IMR-90 (cell line): ENCODE measurements at regions not wholly inside any gene's neighbourhood (a gene's known extent, or its start where the extent isn't known, plus 50 kb on each side); places are given as distances from the start of the nearest gene placed in this dataset.

Source experiments
- ATAC-seq: fragments of 200-7000 bp; cut with Tn5 transposase; 2 replicates; pipeline ENCODE4 v1.9.1; 2020; ENCODE audit warnings: low read depth, mild to moderate bottlenecking, moderate library complexity
- BruUV-seq: library from RNA; stranded (reverse); fragments of 400-500 nt; replicated peaks from 2 replicates; lab custom pipeline; 2021; lab: Mats Ljungman, UMichigan
- CTCF ChIA-PET: fragments of 300-600 bp; formaldehyde crosslinking; extraction: SDS; loops from one replicate; lab custom pipeline; 2021; ENCODE audit warnings: antibody characterized with exemption; lab: Yijun Ruan, JAX
- POLR2A ChIA-PET: fragments of 300-600 bp; sonication (Branson Sonifier 250); formaldehyde crosslinking; loops from one replicate; lab custom pipeline; 2022; ENCODE audit warnings: antibody characterized with exemption; ENCODE audit not compliant: unreplicated experiment; lab: Charles Lee
- DNase-seq: peaks from one replicate; pipeline ENCODE4 v3.0.0; 2013
- H2AFZ ChIP-seq: replicated peaks from 2 replicates; pipeline ENCODE3; 2013; ENCODE audit warnings: low read length, mild to moderate bottlenecking; ENCODE audit not compliant: poor library complexity
- H2AK5ac ChIP-seq: 2 replicates; pipeline ENCODE4 v1.6.1; 2013; ENCODE audit warnings: low read depth, low read length, inconsistent platforms
- H2AK9ac ChIP-seq: replicated peaks from 2 replicates; pipeline ENCODE3; 2013; ENCODE audit warnings: mild to moderate bottlenecking, low read depth, low read length, moderate library complexity; ENCODE audit not compliant: poor library complexity
- H2BK120ac ChIP-seq: 2 replicates; pipeline ENCODE4 v1.6.1; 2013; ENCODE audit warnings: low read depth, low read length, inconsistent platforms
- H2BK15ac ChIP-seq: 3 replicates; pipeline ENCODE4 v1.6.1; 2013; ENCODE audit warnings: low read depth, low read length, inconsistent platforms
- H2BK20ac ChIP-seq: 2 replicates; pipeline ENCODE4 v1.6.1; 2013; ENCODE audit warnings: low read depth, mild to moderate bottlenecking, inconsistent platforms, low read length, moderate library complexity
- H2BK5ac ChIP-seq: 2 replicates; pipeline ENCODE4 v1.6.1; 2013; ENCODE audit warnings: mild to moderate bottlenecking, low read depth, low read length, inconsistent platforms; ENCODE audit not compliant: poor library complexity, severe bottlenecking
- H3K14ac ChIP-seq: replicated peaks from 2 replicates; pipeline ENCODE4 v1.6.1; 2013; ENCODE audit warnings: low read depth, low read length, inconsistent platforms
- H3K18ac ChIP-seq: 2 replicates; pipeline ENCODE4 v1.6.1; 2013; ENCODE audit warnings: low read depth, low read length, control low read depth
- H3K23ac ChIP-seq: 2 replicates; pipeline ENCODE4 v1.6.1; 2013; ENCODE audit warnings: low read depth, low read length, inconsistent platforms
- H3K27ac ChIP-seq: 2 replicates; pipeline ENCODE4 v1.5.1; 2013; ENCODE audit warnings: mild to moderate bottlenecking, control low read depth, low read length; ENCODE audit not compliant: insufficient read depth
- H3K27me3 ChIP-seq: 2 replicates; pipeline ENCODE4 v1.6.1; 2013; ENCODE audit warnings: low read length; ENCODE audit not compliant: control insufficient read depth, insufficient read depth
- H3K36me3 ChIP-seq: 2 replicates; pipeline ENCODE4 v1.6.1; 2013; ENCODE audit warnings: low read length, mixed read lengths; ENCODE audit not compliant: control insufficient read depth, insufficient read depth
- H3K4ac ChIP-seq: 2 replicates; pipeline ENCODE4 v1.6.1; 2013; ENCODE audit warnings: low read depth, low read length, inconsistent platforms
- H3K4me1 ChIP-seq: 2 replicates; pipeline ENCODE4 v1.6.1; 2013; ENCODE audit warnings: low read length, mixed read lengths; ENCODE audit not compliant: control insufficient read depth, insufficient read depth
- H3K4me2 ChIP-seq: 2 replicates; pipeline ENCODE4 v1.6.1; 2013; ENCODE audit warnings: low read depth, mild to moderate bottlenecking, control low read depth, low read length, moderate library complexity
- H3K4me3 ChIP-seq: 2 replicates; pipeline ENCODE4 v1.5.1; 2013; ENCODE audit warnings: low read depth, mild to moderate bottlenecking, control low read depth, low read length, moderate library complexity; ENCODE audit not compliant: insufficient read depth
- H3K56ac ChIP-seq: 2 replicates; pipeline ENCODE4 v1.6.1; 2013; ENCODE audit warnings: low read length, inconsistent platforms; ENCODE audit not compliant: insufficient read depth; ENCODE audit errors: extremely low read depth
- H3K79me1 ChIP-seq, 2 experiments: 2 replicates each; pipeline ENCODE4 v1.6.1; 2013; ENCODE audit warnings: low read length in 2 of 2, inconsistent platforms in 1 of 2, low read depth in 1 of 2
- H3K9ac ChIP-seq: 2 replicates; pipeline ENCODE4 v1.6.1; 2013; ENCODE audit warnings: low read depth, low read length, control low read depth
- H3K9me1 ChIP-seq: 2 replicates; pipeline ENCODE4 v1.6.1; 2013; ENCODE audit warnings: low read length, inconsistent platforms; ENCODE audit not compliant: insufficient read depth
- H3K9me3 ChIP-seq: 2 replicates; pipeline ENCODE4 v1.6.1; 2013; ENCODE audit warnings: low read length; ENCODE audit not compliant: control insufficient read depth, insufficient read depth
- H4K20me1 ChIP-seq: 2 replicates; pipeline ENCODE4 v1.6.1; 2013; ENCODE audit warnings: low read length, inconsistent platforms; ENCODE audit not compliant: insufficient read depth
- H4K5ac ChIP-seq: 2 replicates; pipeline ENCODE4 v1.6.1; 2013; ENCODE audit warnings: mild to moderate bottlenecking, low read depth, low read length, control low read depth
- H4K8ac ChIP-seq, 2 experiments: 2 replicates each; pipeline ENCODE4 v1.6.1; 2013; ENCODE audit warnings: low read depth in 2 of 2, low read length in 2 of 2, control low read depth in 1 of 2, inconsistent platforms in 1 of 2
- H4K91ac ChIP-seq: 2 replicates; pipeline ENCODE4 v1.6.1; 2013; ENCODE audit warnings: low read depth, low read length, inconsistent platforms; ENCODE audit not compliant: insufficient read depth
- BHLHE40 ChIP-seq: fragments of 150-350 bp; IDR thresholded peaks from 2 replicates; pipeline ENCODE4 v1.6.1; 2016; ENCODE audit warnings: mild to moderate bottlenecking, low read depth, low read length
- CEBPB ChIP-seq: IDR thresholded peaks from 2 replicates; pipeline ENCODE4 v1.6.1; 2012; ENCODE audit warnings: low read depth, low read length, improper control_type of control experiment
- ELK1 ChIP-seq: fragments of 150-350 bp; IDR thresholded peaks from 2 replicates; pipeline ENCODE4 v1.6.1; 2016; ENCODE audit warnings: low read depth, mild to moderate bottlenecking, low read length, moderate library complexity, borderline replicate concordance
- FOS ChIP-seq: fragments of 150-350 bp; IDR thresholded peaks from 2 replicates; pipeline ENCODE4 v1.6.1; 2016; ENCODE audit warnings: low read depth, low read length
- MAFK ChIP-seq: IDR thresholded peaks from 2 replicates; pipeline ENCODE4 v1.6.1; 2012; ENCODE audit warnings: low read depth, low read length, improper control_type of control experiment
- MAZ ChIP-seq: IDR thresholded peaks from 2 replicates; pipeline ENCODE4 v1.6.1; 2012; ENCODE audit warnings: low read depth, mild to moderate bottlenecking, low read length, improper control_type of control experiment, moderate library complexity, borderline replicate concordance
- MXI1 ChIP-seq: IDR thresholded peaks from 2 replicates; pipeline ENCODE4 v1.6.1; 2012; ENCODE audit warnings: low read depth, mild to moderate bottlenecking, low read length, moderate library complexity, borderline replicate concordance
- POLR2A ChIP-seq: IDR thresholded peaks from 2 replicates; pipeline ENCODE4 v1.6.1; 2012; ENCODE audit warnings: mild to moderate bottlenecking, low read depth, low read length
- RAD21 ChIP-seq: IDR thresholded peaks from 2 replicates; pipeline ENCODE4 v1.6.1; 2012; ENCODE audit warnings: low read length, improper control_type of control experiment
- RCOR1 ChIP-seq: IDR thresholded peaks from 2 replicates; pipeline ENCODE4 v1.6.1; 2012; ENCODE audit warnings: mild to moderate bottlenecking, low read length, improper control_type of control experiment; ENCODE audit not compliant: insufficient replicate concordance
- RFX5 ChIP-seq: IDR thresholded peaks from 2 replicates; pipeline ENCODE4 v1.8.0; 2012; ENCODE audit warnings: low read depth, mild to moderate bottlenecking, low read length, moderate library complexity
- SMC3 ChIP-seq: fragments of 150-350 bp; IDR thresholded peaks from 2 replicates; pipeline ENCODE4 v1.6.1; 2016; ENCODE audit warnings: low read depth, mild to moderate bottlenecking, antibody characterized with exemption, low read length, moderate library complexity
- WGBS, 2 experiments: methylation state at CpG; one replicate each; pipeline versions ENCODE4 v1.1.5 to v1.1.7; 2013; ENCODE audit warnings: missing lambda C conversion rate in 2 of 2; ENCODE audit not compliant: insufficient read length in 1 of 2; ENCODE audit errors: extremely low coverage in 2 of 2; 5-methylcytosine and 5-hydroxymethylcytosine counted together
- dilution Hi-C: fragments of 300-500 bp; cut with HindIII; formaldehyde crosslinking; loops from one replicate; pipeline ENCODE4 v1.14.3; 2018; ENCODE audit warnings: low sequenced_read_pairs; ENCODE audit not compliant: unreplicated experiment
- in situ Hi-C: fragments of 300-500 bp; cut with MboI; formaldehyde crosslinking; loops from 3 replicates; pipeline ENCODE4 v1.14.3; 2019; ENCODE audit warnings: low sequenced_read_pairs, inconsistent platforms, mixed read lengths
- intact Hi-C: fragments of 100-400 bp; cut with micrococcal nuclease; formaldehyde crosslinking; loops from 2 replicates; pipeline ENCODE4 v1.10.0; 2022
- TF ChIP-seq, protein P1 (sequence below): fragments of 150-350 bp; IDR thresholded peaks from 2 replicates; pipeline ENCODE4 v1.6.1; 2017; ENCODE audit warnings: mild to moderate bottlenecking, antibody characterized with exemption, low read length, low read depth

DNA sequence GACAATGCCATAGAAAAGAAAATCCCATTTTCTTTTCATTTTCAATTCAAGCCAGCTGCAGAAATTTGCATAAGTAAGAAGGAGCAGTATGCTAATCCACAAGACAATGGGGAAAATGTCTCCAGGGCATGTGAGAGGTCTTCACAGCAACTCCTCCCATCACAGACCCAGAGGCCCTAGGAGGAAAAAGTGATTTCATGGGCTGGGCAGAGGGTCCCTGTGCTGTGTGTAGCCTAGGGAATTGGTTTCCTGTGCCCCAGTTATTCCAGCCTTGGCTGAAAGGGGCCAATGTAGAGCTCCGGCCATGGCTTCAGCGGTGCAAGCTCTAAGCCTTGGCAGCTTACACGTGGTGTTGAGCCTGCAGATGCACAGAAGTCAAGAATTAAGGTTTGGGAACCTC lies 211.4 kb downstream of the CCDC59 start:
- ATAC-seq: no peak
- no peaks in the 10 kb centered on the region for H3K9me1 ChIP-seq
- no peaks in the 10 kb centered on the region for H3K4me1 ChIP-seq
- POLR2A ChIA-PET: no interaction called here
- CTCF ChIA-PET: no interaction called here
- H2AK9ac ChIP-seq: no peak overlapping the region
- no peak overlapping the region for H3K18ac ChIP-seq
- H3K23ac ChIP-seq: no peak overlapping the region
- H3K14ac ChIP-seq: no peak overlapping the region
- TF ChIP-seq ELK1: no peak
- TF ChIP-seq RAD21: no peak
- TF ChIP-seq MAZ: no peak
- no peak for TF ChIP-seq CEBPB
- no peak for TF ChIP-seq MXI1
- no peak for TF ChIP-seq RFX5
- no peak for TF ChIP-seq BHLHE40
- no peak for TF ChIP-seq POLR2A
- no peak for TF ChIP-seq FOS
- no peak for TF ChIP-seq MAFK
- TF ChIP-seq, protein P1, sequence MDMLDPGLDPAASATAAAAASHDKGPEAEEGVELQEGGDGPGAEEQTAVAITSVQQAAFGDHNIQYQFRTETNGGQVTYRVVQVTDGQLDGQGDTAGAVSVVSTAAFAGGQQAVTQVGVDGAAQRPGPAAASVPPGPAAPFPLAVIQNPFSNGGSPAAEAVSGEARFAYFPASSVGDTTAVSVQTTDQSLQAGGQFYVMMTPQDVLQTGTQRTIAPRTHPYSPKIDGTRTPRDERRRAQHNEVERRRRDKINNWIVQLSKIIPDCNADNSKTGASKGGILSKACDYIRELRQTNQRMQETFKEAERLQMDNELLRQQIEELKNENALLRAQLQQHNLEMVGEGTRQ: no peak
- TF ChIP-seq RCOR1: no peak
- no peak for TF ChIP-seq SMC3
- in situ Hi-C loops (no loop called here), dilution Hi-C loops (no loop called here), intact Hi-C loops (no loop called here)
- H3K4me2 ChIP-seq: no peak overlapping the region
- no peaks in the 10 kb centered on the region for H4K20me1 ChIP-seq
- no CpG with 5 or more reads among the region's 3 CpGs for whole genome bisulfite sequencing, 2 experiments
- no TSS peak for BruUV-seq
- no peak overlapping the region for H4K91ac ChIP-seq
- no peak overlapping the region for H2BK15ac ChIP-seq
- no peak overlapping the region for H2AK5ac ChIP-seq
- H4K8ac ChIP-seq: no peak overlapping the region
- H3K56ac ChIP-seq: no peak overlapping the region
- H3K36me3 ChIP-seq: no peaks in the 10 kb centered on the region
- H3K4ac ChIP-seq: no peak overlapping the region
- H3K4me3 ChIP-seq: no peak overlapping the region
- H4K5ac ChIP-seq: no peak overlapping the region
- H3K9me3 ChIP-seq: peaks cover 5% of the 10 kb centered on the region; the same call in 1 of the 2 replicates
- no peak overlapping the region for H3K27ac ChIP-seq
- H3K27me3 ChIP-seq: no peaks in the 10 kb centered on the region
- H2BK20ac ChIP-seq: no peak overlapping the region
- no peak overlapping the region for H2BK120ac ChIP-seq
- no peak overlapping the region for H2AFZ ChIP-seq
- no peaks in the 10 kb centered on the region for H3K79me1 ChIP-seq
- no peak overlapping the region for H3K9ac ChIP-seq
- H2BK5ac ChIP-seq: no peak overlapping the region
- DNase-seq: no peak
